Endothelial cell (in vitro differentiated cells): ENCODE measurements at regions not wholly inside any gene's neighbourhood (a gene's known extent, or its start where the extent isn't known, plus 50 kb on each side); places are given as distances from the start of the nearest gene placed in this dataset.

ENCODE experiments used
- DNase-seq: peaks from one replicate; pipeline ENCODE4 v3.0.0; 2021; ENCODE audit warnings: low spot score
- H3K27ac Mint-ChIP-seq: one replicate; pipeline ENCODE4 v1.8.0; 2021; ENCODE audit warnings: mixed read lengths, inconsistent platforms; ENCODE audit not compliant: unreplicated experiment
- H3K27me3 Mint-ChIP-seq: one replicate; pipeline ENCODE4 v1.8.0; 2021; ENCODE audit warnings: mild to moderate bottlenecking, moderate library complexity, mixed read lengths, inconsistent platforms; ENCODE audit not compliant: unreplicated experiment
- H3K36me3 Mint-ChIP-seq: one replicate; pipeline ENCODE4 v1.8.0; 2021; ENCODE audit warnings: mild to moderate bottlenecking, low read depth, mixed read lengths, inconsistent platforms; ENCODE audit not compliant: unreplicated experiment
- H3K4me1 Mint-ChIP-seq: one replicate; pipeline ENCODE4 v1.8.0; 2021; ENCODE audit warnings: mild to moderate bottlenecking, mixed read lengths, inconsistent platforms; ENCODE audit not compliant: unreplicated experiment
- H3K4me3 Mint-ChIP-seq: one replicate; pipeline ENCODE4 v1.8.0; 2021; ENCODE audit warnings: mild to moderate bottlenecking, mixed read lengths, inconsistent platforms; ENCODE audit not compliant: unreplicated experiment
- H3K9me3 Mint-ChIP-seq: one replicate; pipeline ENCODE4 v1.8.0; 2021; ENCODE audit warnings: mixed read lengths, inconsistent platforms; ENCODE audit not compliant: unreplicated experiment
- CTCF ChIP-seq: fragments of 200-600 bp; sonication (generic); IDR thresholded peaks from one replicate; pipeline ENCODE4 v1.5.0; 2021; ENCODE audit warnings: antibody characterized with exemption; ENCODE audit not compliant: unreplicated experiment

- no peak overlapping the region for H3K27ac Mint-ChIP-seq
- H3K4me3 Mint-ChIP-seq, result no peak overlapping the region
- DNase-seq, result no peak
- peaks cover 8% of the 10 kb centered on the region for H3K36me3 Mint-ChIP-seq
- no peak for TF ChIP-seq CTCF
- peaks cover 8% of the 10 kb centered on the region for H3K9me3 Mint-ChIP-seq
- peaks cover 3% of the 10 kb centered on the region for H3K27me3 Mint-ChIP-seq
- H3K4me1 Mint-ChIP-seq, result no peaks in the 10 kb centered on the region
These were observed 106.4 kb upstream of the IRX2 start for GRCh38 chr5:2857837-2858236.

- Mint-ChIP-seq H3K27me3 (no peaks in the 10 kb centered on the region), H3K4me3 (no peak overlapping the region), H3K27ac (no peak overlapping the region), H3K36me3 (peaks cover 4% of the 10 kb centered on the region), H3K9me3 (peaks cover 8% of the 10 kb centered on the region), H3K4me1 (no peaks in the 10 kb centered on the region)
- TF ChIP-seq CTCF, result no peak
- DNase-seq, result no peak
These were observed 104.7 kb upstream of the IRX2 start for GRCh38 chr5:2856206-2856605.

- Mint-ChIP-seq H3K27ac (no peak overlapping the region), H3K36me3 (peaks cover 4% of the 10 kb centered on the region), H3K27me3 (no peaks in the 10 kb centered on the region), H3K9me3 (peaks cover 4% of the 10 kb centered on the region), H3K4me1 (no peaks in the 10 kb centered on the region), H3K4me3 (no peak overlapping the region)
- DNase-seq, result no peak
- no peak for TF ChIP-seq CTCF
These were observed 101.0 kb upstream of the IRX2 start for GRCh38 chr5:2852446-2852845.

- no peak for DNase-seq
- Mint-ChIP-seq H3K9me3 (peaks cover 4% of the 10 kb centered on the region), H3K4me1 (no peaks in the 10 kb centered on the region), H3K36me3 (peaks cover 4% of the 10 kb centered on the region), H3K4me3 (no peak overlapping the region), H3K27ac (no peak overlapping the region), H3K27me3 (no peaks in the 10 kb centered on the region)
- TF ChIP-seq CTCF, result no peak
These were observed 100.4 kb upstream of the IRX2 start for GRCh38 chr5:2851895-2852294.

GRCh38 chr5:2849429-2849828 is 98.0 kb upstream of the IRX2 start:
- no peak for TF ChIP-seq CTCF

More at GRCh38 chr5:2849429-2849828, 98.0 kb upstream of the IRX2 start:
- no peak overlapping the region for H3K27ac Mint-ChIP-seq
- no peaks in the 10 kb centered on the region for H3K9me3 Mint-ChIP-seq
- H3K4me3 Mint-ChIP-seq, result no peak overlapping the region
- no peak for DNase-seq
- no peaks in the 10 kb centered on the region for H3K4me1 Mint-ChIP-seq
- H3K27me3 Mint-ChIP-seq, result no peaks in the 10 kb centered on the region
- peaks cover 4% of the 10 kb centered on the region for H3K36me3 Mint-ChIP-seq
